ENCODE measurements at regions not wholly inside any gene's neighbourhood (a gene's known extent, or its start where the extent isn't known, plus 50 kb on each side); places are given as distances from the start of the nearest gene placed in this dataset.

DNA sequence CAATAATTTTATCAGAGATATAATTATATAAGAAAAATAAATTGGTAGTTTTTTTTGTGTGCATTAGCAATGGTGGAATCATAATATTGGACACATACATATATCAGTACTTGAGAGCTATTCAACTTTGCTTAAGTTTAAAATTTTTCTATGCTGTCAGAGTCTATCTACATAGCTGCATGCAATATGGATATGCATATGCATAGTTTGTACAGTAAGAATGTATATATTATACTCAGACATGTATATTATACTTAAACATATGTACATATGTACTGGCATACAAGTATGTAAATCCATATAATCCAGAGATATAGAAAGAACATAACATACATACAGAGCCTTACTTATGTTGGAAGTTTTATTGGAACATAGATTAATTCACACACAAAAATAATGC is 1043.2 kb downstream of the EFNB2 start:
- DNase-seq (no peak), ATAC-seq (ENCODE audit: low read depth in 2 of 2) (no peak)
- no peak overlapping the region for H3K4me3 Mint-ChIP-seq
- H3K9me3 Mint-ChIP-seq = peaks cover 0 to 4% (median 0%) of the 10 kb centered on the region in 7 donors
- Histone ChIP-seq H3K9me3 (ENCODE audit: control insufficient read depth in 2 of 2, low read length in 2 of 2) (no peaks in the 10 kb centered on the region), H3K27me3 (ENCODE audit: control insufficient read depth, insufficient read depth, low read length) (no peaks in the 10 kb centered on the region), H3K36me3 (ENCODE audit: control insufficient read depth, insufficient read depth, low read length) (no peaks in the 10 kb centered on the region), H3K27ac (ENCODE audit: insufficient read depth, low read length, poor library complexity, severe bottlenecking) (no peak overlapping the region), H3K4me1 (ENCODE audit: control insufficient read depth, insufficient read depth, low read length, poor library complexity, severe bottlenecking) (no peaks in the 10 kb centered on the region), H3K4me3 (ENCODE audit: low read depth, low read length) (no peak overlapping the region)
- no peaks in the 10 kb centered on the region for H3K36me3 Mint-ChIP-seq
- no peaks in the 10 kb centered on the region for H3K4me1 Mint-ChIP-seq
- H3K27ac Mint-ChIP-seq = no peak overlapping the region
- H3K27me3 Mint-ChIP-seq = no peaks in the 10 kb centered on the region

DNA sequence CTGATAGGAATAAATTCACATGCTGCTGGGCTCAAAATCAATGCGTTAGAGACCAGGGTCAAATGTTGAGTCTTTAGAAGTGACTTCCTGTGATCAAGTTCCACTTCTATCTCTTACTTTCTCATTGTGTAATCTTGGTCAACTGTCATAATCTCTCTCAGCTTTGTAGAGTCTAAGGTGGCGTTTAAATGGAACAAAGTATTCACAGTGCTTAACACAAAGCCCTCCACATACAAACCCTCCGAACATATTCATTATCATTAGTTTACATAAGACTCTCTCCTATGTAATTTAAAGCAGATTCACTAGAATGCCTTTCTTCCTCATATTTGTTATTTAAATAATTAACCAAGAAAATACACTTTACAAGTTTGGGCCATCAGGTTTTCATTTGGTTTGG is 1044.1 kb downstream of the EFNB2 start:
- H3K36me3 ChIP-seq (ENCODE audit: control insufficient read depth, insufficient read depth, low read length) = no peaks in the 10 kb centered on the region
- H3K4me1 ChIP-seq (ENCODE audit: control insufficient read depth, insufficient read depth, low read length, poor library complexity, severe bottlenecking) = no peaks in the 10 kb centered on the region
- Mint-ChIP-seq H3K36me3 (no peaks in the 10 kb centered on the region), H3K27me3 (no peaks in the 10 kb centered on the region), H3K9me3 (peaks cover 0 to 5% (median 0%) of the 10 kb centered on the region in 7 donors), H3K4me3 (no peak overlapping the region), H3K4me1 (no peaks in the 10 kb centered on the region), H3K27ac (no peak overlapping the region)
- H3K4me3 ChIP-seq (ENCODE audit: low read depth, low read length) = no peak overlapping the region
- DNase-seq (no peak), ATAC-seq (ENCODE audit: low read depth in 2 of 2) (no peak)
- no peaks in the 10 kb centered on the region for H3K9me3 ChIP-seq (ENCODE audit: control insufficient read depth in 2 of 2, low read length in 2 of 2)
- no peak overlapping the region for H3K27ac ChIP-seq (ENCODE audit: insufficient read depth, low read length, poor library complexity, severe bottlenecking)
- no peaks in the 10 kb centered on the region for H3K27me3 ChIP-seq (ENCODE audit: control insufficient read depth, insufficient read depth, low read length)

DNA sequence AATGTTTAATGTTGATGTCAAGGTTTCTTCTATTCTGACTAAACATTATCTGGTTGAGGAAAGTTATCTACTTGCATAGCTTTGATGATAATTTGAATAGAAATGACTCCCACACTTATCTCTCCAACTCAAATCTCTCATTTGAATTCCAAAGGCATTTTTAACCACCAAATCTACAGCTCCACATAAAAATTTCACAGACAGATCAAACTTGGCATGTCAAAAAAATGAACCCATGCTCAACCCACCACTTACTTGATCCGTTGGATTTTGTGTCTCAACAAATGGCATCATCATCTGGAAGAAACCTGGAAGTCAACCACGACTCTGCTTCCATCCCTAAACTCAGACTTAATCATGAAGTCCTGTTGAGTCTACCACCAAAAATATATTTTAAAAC is 1050.4 kb downstream of the EFNB2 start:
- ATAC-seq (ENCODE audit: low read depth in 2 of 2) = no peak
- H3K36me3 ChIP-seq (ENCODE audit: control insufficient read depth, insufficient read depth, low read length) = no peaks in the 10 kb centered on the region

DNA sequence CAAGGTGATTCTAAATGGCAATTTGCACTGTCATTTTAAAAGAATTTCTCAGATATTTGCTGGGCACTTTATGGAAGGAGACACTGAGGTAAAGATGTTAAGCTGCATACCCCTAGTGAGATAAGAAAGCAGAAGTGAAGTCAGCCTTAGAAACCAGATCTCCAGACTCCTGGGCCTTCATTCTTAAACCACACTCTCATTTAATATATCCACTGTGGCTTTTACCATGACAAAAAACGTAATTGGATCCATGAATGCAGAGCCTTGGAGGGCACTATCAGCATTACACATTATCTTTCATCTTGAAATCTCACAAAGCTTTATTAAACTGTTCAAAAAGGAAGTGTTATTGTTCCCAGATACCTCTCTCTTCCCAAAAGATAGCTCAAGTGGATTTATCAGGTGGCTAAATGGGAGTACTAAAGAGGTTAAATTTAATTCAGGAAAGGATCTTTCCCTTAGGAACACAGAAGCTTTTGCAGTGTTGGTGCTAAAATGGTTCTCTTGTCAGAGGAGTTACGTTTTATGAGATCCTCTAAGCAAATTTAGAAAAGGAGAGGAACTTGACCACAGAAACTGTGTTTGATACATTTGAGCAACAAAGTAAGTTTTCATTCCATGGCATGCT is 1060.4 kb downstream of the EFNB2 start:
- Histone ChIP-seq H3K27ac (ENCODE audit: insufficient read depth, low read length, poor library complexity, severe bottlenecking) (no peak overlapping the region), H3K4me3 (ENCODE audit: low read depth, low read length) (no peak overlapping the region), H3K9me3 (ENCODE audit: control insufficient read depth in 2 of 2, low read length in 2 of 2) (no peaks in the 10 kb centered on the region), H3K4me1 (ENCODE audit: control insufficient read depth, insufficient read depth, low read length, poor library complexity, severe bottlenecking) (no peaks in the 10 kb centered on the region), H3K27me3 (ENCODE audit: control insufficient read depth, insufficient read depth, low read length) (no peaks in the 10 kb centered on the region), H3K36me3 (ENCODE audit: control insufficient read depth, insufficient read depth, low read length) (no peaks in the 10 kb centered on the region)
- Mint-ChIP-seq H3K36me3 (no peaks in the 10 kb centered on the region), H3K27ac (no peak overlapping the region), H3K4me3 (no peak overlapping the region), H3K9me3 (peaks cover 0 to 5% (median 1%) of the 10 kb centered on the region in 7 donors), H3K4me1 (no peaks in the 10 kb centered on the region), H3K27me3 (no peaks in the 10 kb centered on the region)
- ATAC-seq (ENCODE audit: low read depth in 2 of 2) (no peak), DNase-seq (no peak)

More for the DNA sequence above, 1050.4 kb downstream of the EFNB2 start:
- H3K9me3 Mint-ChIP-seq = peaks cover 0 to 15% (median 2%) of the 10 kb centered on the region in 7 donors
- H3K27me3 ChIP-seq (ENCODE audit: control insufficient read depth, insufficient read depth, low read length) = no peaks in the 10 kb centered on the region
- H3K4me3 ChIP-seq (ENCODE audit: low read depth, low read length) = no peak overlapping the region
- H3K4me1 ChIP-seq (ENCODE audit: control insufficient read depth, insufficient read depth, low read length, poor library complexity, severe bottlenecking) = no peaks in the 10 kb centered on the region
- H3K27ac ChIP-seq (ENCODE audit: insufficient read depth, low read length, poor library complexity, severe bottlenecking) = no peak overlapping the region
- H3K4me1 Mint-ChIP-seq = no peaks in the 10 kb centered on the region
- no peak overlapping the region for H3K4me3 Mint-ChIP-seq
- no peaks in the 10 kb centered on the region for H3K9me3 ChIP-seq (ENCODE audit: control insufficient read depth in 2 of 2, low read length in 2 of 2)
- H3K27me3 Mint-ChIP-seq = no peaks in the 10 kb centered on the region
- H3K36me3 Mint-ChIP-seq = no peaks in the 10 kb centered on the region
- no peak for DNase-seq
- no peak overlapping the region for H3K27ac Mint-ChIP-seq

DNA sequence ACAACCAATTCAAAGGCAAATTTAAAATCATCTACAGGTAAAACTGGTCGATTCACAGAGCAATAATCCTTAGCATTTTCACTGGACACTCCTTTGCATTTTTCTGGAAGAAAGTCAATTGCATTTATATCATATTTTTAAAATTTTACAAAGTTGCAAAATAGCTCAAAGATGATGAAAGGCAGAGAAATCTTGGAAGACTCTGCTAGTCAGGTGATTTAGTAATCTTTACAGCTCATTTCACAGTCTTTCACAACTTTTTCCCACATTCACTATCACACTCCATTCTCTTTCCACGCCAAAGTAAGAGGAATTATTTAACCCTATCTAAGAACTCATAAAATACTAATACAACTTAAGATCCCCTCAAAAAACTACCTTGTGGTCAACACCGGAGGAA is 1063.8 kb downstream of the EFNB2 start:
- no peak overlapping the region for H3K27ac ChIP-seq (ENCODE audit: insufficient read depth, low read length, poor library complexity, severe bottlenecking)
- H3K9me3 ChIP-seq (ENCODE audit: control insufficient read depth in 2 of 2, low read length in 2 of 2) = no peaks in the 10 kb centered on the region
- Mint-ChIP-seq H3K4me3 (no peak overlapping the region), H3K36me3 (no peaks in the 10 kb centered on the region), H3K9me3 (peaks cover 0 to 4% (median 0%) of the 10 kb centered on the region in 7 donors), H3K27me3 (no peaks in the 10 kb centered on the region), H3K4me1 (no peaks in the 10 kb centered on the region), H3K27ac (no peak overlapping the region)
- H3K36me3 ChIP-seq (ENCODE audit: control insufficient read depth, insufficient read depth, low read length) = no peaks in the 10 kb centered on the region
- H3K4me3 ChIP-seq (ENCODE audit: low read depth, low read length) = no peak overlapping the region
- H3K27me3 ChIP-seq (ENCODE audit: control insufficient read depth, insufficient read depth, low read length) = no peaks in the 10 kb centered on the region
- no peak for ATAC-seq (ENCODE audit: low read depth in 2 of 2)
- no peak for DNase-seq
- H3K4me1 ChIP-seq (ENCODE audit: control insufficient read depth, insufficient read depth, low read length, poor library complexity, severe bottlenecking) = no peaks in the 10 kb centered on the region

DNA sequence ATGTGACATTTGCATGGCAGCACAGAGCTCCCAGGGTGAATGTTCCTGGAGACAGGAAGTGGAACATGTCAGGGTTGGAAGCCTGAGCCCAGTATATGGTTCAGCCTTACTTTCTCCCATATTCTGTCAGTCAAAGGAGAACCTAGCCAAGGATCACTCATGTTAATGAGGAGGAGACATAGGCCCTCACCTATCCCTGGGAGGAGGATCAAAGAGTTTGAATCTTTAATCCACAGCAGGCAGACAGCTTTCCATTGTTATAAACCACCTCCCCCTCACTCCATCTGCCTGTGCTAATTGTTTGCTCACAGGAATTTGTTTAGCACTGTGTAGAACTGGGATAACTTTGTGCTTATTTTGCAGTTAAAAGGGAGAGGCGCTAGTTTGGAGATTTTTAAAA is 1069.1 kb downstream of the EFNB2 start:
- no peaks in the 10 kb centered on the region for H3K36me3 ChIP-seq (ENCODE audit: control insufficient read depth, insufficient read depth, low read length)
- H3K4me1 ChIP-seq (ENCODE audit: control insufficient read depth, insufficient read depth, low read length, poor library complexity, severe bottlenecking) = no peaks in the 10 kb centered on the region
- no peaks in the 10 kb centered on the region for H3K27me3 ChIP-seq (ENCODE audit: control insufficient read depth, insufficient read depth, low read length)
- Mint-ChIP-seq H3K4me3 (no peak overlapping the region), H3K27me3 (no peaks in the 10 kb centered on the region), H3K27ac (no peak overlapping the region), H3K9me3 (peaks cover 0 to 5% (median 0%) of the 10 kb centered on the region in 7 donors), H3K36me3 (no peaks in the 10 kb centered on the region), H3K4me1 (no peaks in the 10 kb centered on the region)
- ATAC-seq (ENCODE audit: low read depth in 2 of 2) = no peak
- no peaks in the 10 kb centered on the region for H3K9me3 ChIP-seq (ENCODE audit: control insufficient read depth in 2 of 2, low read length in 2 of 2)
- no peak overlapping the region for H3K4me3 ChIP-seq (ENCODE audit: low read depth, low read length)
- no peak for DNase-seq
- H3K27ac ChIP-seq (ENCODE audit: insufficient read depth, low read length, poor library complexity, severe bottlenecking) = no peak overlapping the region

DNA sequence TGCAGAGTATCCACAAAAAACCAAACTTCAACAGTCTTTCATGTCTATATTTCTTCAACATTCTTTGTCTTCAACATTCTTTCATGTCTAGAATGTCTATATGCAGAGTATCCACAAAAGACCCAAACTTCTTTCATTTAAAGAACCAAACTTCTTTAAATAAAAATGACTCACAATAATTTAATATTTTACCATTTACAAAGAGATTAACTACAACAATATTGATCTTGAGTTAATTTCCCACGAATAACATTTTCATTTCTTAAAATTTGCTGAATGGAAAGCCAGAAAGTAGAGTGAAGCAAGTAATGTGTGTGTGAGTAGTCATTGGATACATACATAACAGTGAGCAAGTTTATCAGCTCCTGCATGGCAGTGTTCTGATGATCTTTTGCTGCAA is 1069.7 kb downstream of the EFNB2 start, which contains the start of gene DAOA:
Gene DAOA, plus strand, starts transcription at position 301 of the 400 bp plus-strand sequence.
- H3K36me3 Mint-ChIP-seq = no peaks in the 10 kb centered on the region
- no peaks in the 10 kb centered on the region for H3K4me1 Mint-ChIP-seq
- ATAC-seq (ENCODE audit: low read depth in 2 of 2) (no peak), DNase-seq (no peak)
- no peak within 1 kb of the TSS for H3K27ac Mint-ChIP-seq
- Histone ChIP-seq H3K9me3 (ENCODE audit: control insufficient read depth in 2 of 2, low read length in 2 of 2) (no peaks in the 10 kb centered on the region), H3K4me1 (ENCODE audit: control insufficient read depth, insufficient read depth, low read length, poor library complexity, severe bottlenecking) (no peaks in the 10 kb centered on the region), H3K36me3 (ENCODE audit: control insufficient read depth, insufficient read depth, low read length) (no peaks in the 10 kb centered on the region), H3K4me3 (ENCODE audit: low read depth, low read length) (no peak within 1 kb of the TSS), H3K27me3 (ENCODE audit: control insufficient read depth, insufficient read depth, low read length) (no peaks in the 10 kb centered on the region), H3K27ac (ENCODE audit: insufficient read depth, low read length, poor library complexity, severe bottlenecking) (no peak within 1 kb of the TSS)
- no peaks in the 10 kb centered on the region for H3K27me3 Mint-ChIP-seq
- no peak within 1 kb of the TSS for H3K4me3 Mint-ChIP-seq
- H3K9me3 Mint-ChIP-seq = peaks cover 0 to 5% (median 2%) of the 10 kb centered on the region in 7 donors

DNA sequence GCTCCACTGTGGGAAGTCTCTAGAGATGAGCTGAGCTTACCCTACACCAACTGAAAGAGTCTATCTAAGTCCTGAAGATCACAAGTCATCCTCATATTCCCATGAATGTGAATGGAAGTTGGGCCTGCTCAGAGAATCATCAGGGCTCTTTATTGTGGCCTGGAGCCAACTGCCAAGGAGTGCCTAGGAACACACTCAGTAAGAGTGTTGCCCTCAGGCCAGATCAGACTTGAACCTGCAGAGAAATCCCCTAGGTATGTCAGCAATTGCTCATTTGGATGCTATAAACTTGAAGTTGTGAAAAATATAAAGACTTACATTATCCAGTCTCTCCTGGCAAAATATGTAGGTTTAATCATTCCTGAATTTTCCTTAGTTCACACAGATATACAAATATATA is 1070.2 kb downstream of the EFNB2 start:
- no peak for DNase-seq
- H3K4me1 Mint-ChIP-seq = no peaks in the 10 kb centered on the region
- no peaks in the 10 kb centered on the region for H3K4me1 ChIP-seq (ENCODE audit: control insufficient read depth, insufficient read depth, low read length, poor library complexity, severe bottlenecking)

More for the DNA sequence above, 1070.2 kb downstream of the EFNB2 start:
- no peaks in the 10 kb centered on the region for H3K27me3 ChIP-seq (ENCODE audit: control insufficient read depth, insufficient read depth, low read length)
- Mint-ChIP-seq H3K36me3 (no peaks in the 10 kb centered on the region), H3K9me3 (peaks cover 0 to 5% (median 3%) of the 10 kb centered on the region in 7 donors), H3K27me3 (no peaks in the 10 kb centered on the region), H3K27ac (no peak overlapping the region), H3K4me3 (no peak overlapping the region)
- H3K4me3 ChIP-seq (ENCODE audit: low read depth, low read length) = no peak overlapping the region
- peak in 1 of 2 donors; percentile 24 for ATAC-seq (ENCODE audit: low read depth in 2 of 2)
- no peak overlapping the region for H3K27ac ChIP-seq (ENCODE audit: insufficient read depth, low read length, poor library complexity, severe bottlenecking)
- H3K9me3 ChIP-seq (ENCODE audit: control insufficient read depth in 2 of 2, low read length in 2 of 2) = no peaks in the 10 kb centered on the region
- H3K36me3 ChIP-seq (ENCODE audit: control insufficient read depth, insufficient read depth, low read length) = no peaks in the 10 kb centered on the region

All from CD4-positive, CD25-positive, alpha-beta regulatory T cell (primary cell).